SK-N-SH (cell line): ENCODE measurements at regions not wholly inside any gene's neighbourhood (a gene's known extent, or its start where the extent isn't known, plus 50 kb on each side); places are given as distances from the start of the nearest gene placed in this dataset.

Experiments used
- CTCF ChIA-PET: fragments of 300-600, 350-600 bp; formaldehyde crosslinking; extraction: SDS; loops from one replicate; lab custom pipeline; 2021; lab: Yijun Ruan, JAX
- POLR2A ChIA-PET: fragments of 350-600 bp; sonication (Branson Sonifier 250); formaldehyde crosslinking; extraction: SDS; loops from one replicate; lab custom pipeline; 2020; ENCODE audit warnings: antibody characterized with exemption, inconsistent platforms; lab: Yijun Ruan, JAX
- DNase-seq: peaks from one replicate; pipeline ENCODE4 v3.0.0; 2012
- H2AFZ ChIP-seq: fragments of 200-600 bp; sonication (generic); 2 replicates; pipeline ENCODE4 v1.8.1; 2016; ENCODE audit warnings: antibody characterized with exemption, mild to moderate bottlenecking, low read depth
- H3F3A ChIP-seq: fragments of 200-600 bp; sonication (generic); replicated peaks from 2 replicates; pipeline ENCODE3; 2016; ENCODE audit warnings: antibody characterized with exemption, mild to moderate bottlenecking; ENCODE audit not compliant: insufficient read depth
- H3K27ac ChIP-seq, 2 experiments: fragments of 200-500 bp in 1 of 2; fragments of 200-600 bp in 1 of 2; sonication (Bioruptor generic) in 1 of 2; sonication (generic), shearing (Covaris generic) in 1 of 2; 2 replicates each; pipeline versions ENCODE4 v1.5.1 to v1.6.1; 2014 to 2016; ENCODE audit warnings: low read depth in 2 of 2, inconsistent platforms in 1 of 2, low read length in 1 of 2, mild to moderate bottlenecking in 1 of 2, mixed read lengths in 1 of 2
- H3K27me3 ChIP-seq: fragments of 200-600 bp; sonication (generic), shearing (Covaris generic); 2 replicates; pipeline ENCODE4 v1.6.1; 2016; ENCODE audit warnings: mixed run types; ENCODE audit not compliant: insufficient read depth
- H3K36me3 ChIP-seq, 2 experiments: fragments of 200-500 bp in 1 of 2; fragments of 200-600 bp in 1 of 2; sonication (Bioruptor generic) in 1 of 2; sonication (generic) in 1 of 2; replicated peaks in 1 of 2; 2 replicates each; pipeline versions ENCODE3 to v1.5.1; 2014 to 2016; ENCODE audit warnings: low read length in 1 of 2, mild to moderate bottlenecking in 1 of 2; ENCODE audit not compliant: insufficient read depth in 2 of 2, control insufficient read depth in 1 of 2
- H3K4me1 ChIP-seq, 2 experiments: fragments of 200-500 bp in 1 of 2; fragments of 200-600 bp in 1 of 2; sonication (Bioruptor generic) in 1 of 2; sonication (generic), shearing (Covaris generic) in 1 of 2; 2 replicates each; pipeline versions ENCODE4 v1.5.1 to v1.6.1; 2014 to 2016; ENCODE audit warnings: low read depth in 1 of 2, low read length in 1 of 2, mixed run types in 1 of 2; ENCODE audit not compliant: insufficient read depth in 2 of 2, control insufficient read depth in 1 of 2
- H3K4me2 ChIP-seq: fragments of 200-600 bp; sonication (generic), shearing (Covaris generic); 2 replicates; pipeline ENCODE4 v1.6.1; 2017; ENCODE audit warnings: mixed run types
- H3K4me3 ChIP-seq, 2 experiments: fragments of 200-500 bp in 1 of 2; fragments of 200-600 bp in 1 of 2; sonication (Bioruptor generic) in 1 of 2; sonication (generic), shearing (Covaris generic) in 1 of 2; 2 replicates each; pipeline versions ENCODE4 v1.5.1 to v1.8.1; 2014 to 2016; ENCODE audit warnings: low read depth in 2 of 2, inconsistent platforms in 1 of 2, low read length in 1 of 2, mild to moderate bottlenecking in 1 of 2, mixed read lengths in 1 of 2, moderate library complexity in 1 of 2
- H3K79me2 ChIP-seq: fragments of 200-600 bp; sonication (generic); 2 replicates; pipeline ENCODE4 v1.8.1; 2017; ENCODE audit warnings: mild to moderate bottlenecking; ENCODE audit not compliant: insufficient read depth
- H3K9ac ChIP-seq: fragments of 200-600 bp; sonication (generic); 2 replicates; pipeline ENCODE4 v1.6.1; 2017; ENCODE audit warnings: mixed run types
- H3K9me2 ChIP-seq: fragments of 200-600 bp; sonication (generic); 2 replicates; pipeline ENCODE4 v1.6.1; 2017; ENCODE audit warnings: mixed run types
- H3K9me3 ChIP-seq: fragments of 200-600 bp; sonication (generic); 2 replicates; pipeline ENCODE4 v1.6.1; 2017; ENCODE audit warnings: mixed run types, mild to moderate bottlenecking, moderate library complexity
- H4K20me1 ChIP-seq: fragments of 200-600 bp; sonication (generic); 2 replicates; pipeline ENCODE4 v1.6.1; 2017; ENCODE audit warnings: mild to moderate bottlenecking, mixed run types; ENCODE audit not compliant: insufficient read depth
- CHD2 ChIP-seq: fragments of 150-350 bp; IDR thresholded peaks from 2 replicates; pipeline ENCODE4 v1.6.1; 2018; ENCODE audit warnings: low read length; ENCODE audit not compliant: partially characterized antibody
- EZH2phosphoT487 ChIP-seq: fragments of 200-600 bp; sonication (generic); IDR thresholded peaks from 2 replicates; pipeline ENCODE4 v1.6.1; 2017; ENCODE audit warnings: low read depth, mixed run types, mild to moderate bottlenecking, antibody characterized with exemption, moderate library complexity, borderline replicate concordance
- FOSL2 ChIP-seq: IDR thresholded peaks from 2 replicates; pipeline ENCODE4 v1.4.0; 2012; ENCODE audit warnings: low read depth, mild to moderate bottlenecking, moderate library complexity, borderline replicate concordance
- FOXM1 ChIP-seq: IDR thresholded peaks from 2 replicates; pipeline ENCODE4 v1.4.0; 2012; ENCODE audit warnings: low read depth, mild to moderate bottlenecking
- GABPA ChIP-seq: IDR thresholded peaks from 2 replicates; pipeline ENCODE4 v1.4.0; 2012; ENCODE audit warnings: low read depth, mild to moderate bottlenecking
- IRF3 ChIP-seq: fragments of 150-350 bp; IDR thresholded peaks from 2 replicates; pipeline ENCODE4 v1.6.1; 2016; ENCODE audit warnings: mild to moderate bottlenecking, low read depth, low read length
- JUND ChIP-seq: IDR thresholded peaks from 2 replicates; pipeline ENCODE4 v1.4.0; 2012
- MXI1 ChIP-seq: IDR thresholded peaks from 2 replicates; pipeline ENCODE4 v1.6.1; 2012; ENCODE audit warnings: mild to moderate bottlenecking, low read depth, low read length, improper control_type of control experiment
- NFIC ChIP-seq: IDR thresholded peaks from 2 replicates; pipeline ENCODE4 v1.4.0; 2012; ENCODE audit warnings: borderline replicate concordance
- RAD21 ChIP-seq: IDR thresholded peaks from 2 replicates; pipeline ENCODE4 v1.6.1; 2012; ENCODE audit warnings: mild to moderate bottlenecking, low read length
- RCOR1 ChIP-seq: fragments of 150-350 bp; IDR thresholded peaks from 2 replicates; pipeline ENCODE4 v1.6.1; 2017; ENCODE audit warnings: antibody characterized with exemption, low read length
- RFX5 ChIP-seq: IDR thresholded peaks from 2 replicates; pipeline ENCODE4 v1.6.1; 2012; ENCODE audit warnings: mild to moderate bottlenecking, improper control_type of control experiment, low read length
- SIN3A ChIP-seq: IDR thresholded peaks from 2 replicates; pipeline ENCODE4 v1.6.1; 2012; ENCODE audit warnings: low read depth, mild to moderate bottlenecking, low read length, moderate library complexity, borderline replicate concordance
- TAF1 ChIP-seq: IDR thresholded peaks from 2 replicates; pipeline ENCODE4 v1.6.1; 2012; ENCODE audit warnings: low read depth, mild to moderate bottlenecking, low read length, moderate library complexity, borderline replicate concordance
- TCF12 ChIP-seq: IDR thresholded peaks from 2 replicates; pipeline ENCODE4 v1.4.0; 2012
- WGBS: methylation state at CpG from one replicate; pipeline ENCODE4 v1.1.6; 2017; ENCODE audit warnings: low lambda C conversion rate; 5-methylcytosine and 5-hydroxymethylcytosine counted together
- TF ChIP-seq, protein P1 (sequence below): fragments of 200-600 bp; sonication (generic); IDR thresholded peaks from 2 replicates; pipeline ENCODE4 v1.6.1; 2017; ENCODE audit warnings: antibody characterized with exemption, mild to moderate bottlenecking, moderate library complexity
- TF ChIP-seq, protein P2 (sequence below): fragments of 150-350 bp; IDR thresholded peaks from 2 replicates; pipeline ENCODE4 v1.6.1; 2017; ENCODE audit warnings: antibody characterized with exemption, low read length, low read depth, borderline replicate concordance
- TF ChIP-seq, protein P3 (sequence below): IDR thresholded peaks from 2 replicates; pipeline ENCODE4 v1.4.0; 2012; ENCODE audit warnings: low read depth, borderline replicate concordance
- TF ChIP-seq, protein P4 (sequence below): IDR thresholded peaks from 2 replicates; pipeline ENCODE4; 2012

- H3K4me1 ChIP-seq: peaks cover 0 to 8% of the 10 kb centered on the region in 2 experiments; a peak in 1 of 4 replicates
- no peaks in the 10 kb centered on the region for H3F3A ChIP-seq
- no peaks in the 10 kb centered on the region for H3K36me3 ChIP-seq
- peaks cover 5% of the 10 kb centered on the region; the same call in 1 of the 2 replicates for H3K27me3 ChIP-seq
- WGBS: 68% methylated on average over 6 of the region's 6 CpGs
- no peaks in the 10 kb centered on the region for H3K79me2 ChIP-seq
- H3K9ac ChIP-seq: no peak overlapping the region
- no peaks in the 10 kb centered on the region for H3K9me3 ChIP-seq
- ChIA-PET POLR2A (interaction anchor here (0.6 kb wide), 1 partner anchor 79 kb away, joined by 3 read pairs; no protein-coding TSS in a partner anchor), CTCF (interaction anchor here (1.2 kb wide), 1 partner anchor 84 kb away, joined by 3 read pairs; no protein-coding TSS in a partner anchor)
- H3K4me2 ChIP-seq: no peak overlapping the region
- no peak overlapping the region for H3K4me3 ChIP-seq
- DNase-seq: no peak
- no peaks in the 10 kb centered on the region for H3K9me2 ChIP-seq
- TF ChIP-seq EZH2phosphoT487 (no peak), RCOR1 (no peak), RFX5 (no peak), MXI1 (no peak), FOSL2 (no peak), JUND (no peak), TAF1 (no peak), TCF12 (no peak), NFIC (no peak), IRF3 (no peak), SIN3A (no peak), RAD21 (no peak), GABPA (no peak), FOXM1 (no peak), CHD2 (no peak)
- TF ChIP-seq, protein P1, sequence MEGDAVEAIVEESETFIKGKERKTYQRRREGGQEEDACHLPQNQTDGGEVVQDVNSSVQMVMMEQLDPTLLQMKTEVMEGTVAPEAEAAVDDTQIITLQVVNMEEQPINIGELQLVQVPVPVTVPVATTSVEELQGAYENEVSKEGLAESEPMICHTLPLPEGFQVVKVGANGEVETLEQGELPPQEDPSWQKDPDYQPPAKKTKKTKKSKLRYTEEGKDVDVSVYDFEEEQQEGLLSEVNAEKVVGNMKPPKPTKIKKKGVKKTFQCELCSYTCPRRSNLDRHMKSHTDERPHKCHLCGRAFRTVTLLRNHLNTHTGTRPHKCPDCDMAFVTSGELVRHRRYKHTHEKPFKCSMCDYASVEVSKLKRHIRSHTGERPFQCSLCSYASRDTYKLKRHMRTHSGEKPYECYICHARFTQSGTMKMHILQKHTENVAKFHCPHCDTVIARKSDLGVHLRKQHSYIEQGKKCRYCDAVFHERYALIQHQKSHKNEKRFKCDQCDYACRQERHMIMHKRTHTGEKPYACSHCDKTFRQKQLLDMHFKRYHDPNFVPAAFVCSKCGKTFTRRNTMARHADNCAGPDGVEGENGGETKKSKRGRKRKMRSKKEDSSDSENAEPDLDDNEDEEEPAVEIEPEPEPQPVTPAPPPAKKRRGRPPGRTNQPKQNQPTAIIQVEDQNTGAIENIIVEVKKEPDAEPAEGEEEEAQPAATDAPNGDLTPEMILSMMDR: no peak
- TF ChIP-seq, protein P2, sequence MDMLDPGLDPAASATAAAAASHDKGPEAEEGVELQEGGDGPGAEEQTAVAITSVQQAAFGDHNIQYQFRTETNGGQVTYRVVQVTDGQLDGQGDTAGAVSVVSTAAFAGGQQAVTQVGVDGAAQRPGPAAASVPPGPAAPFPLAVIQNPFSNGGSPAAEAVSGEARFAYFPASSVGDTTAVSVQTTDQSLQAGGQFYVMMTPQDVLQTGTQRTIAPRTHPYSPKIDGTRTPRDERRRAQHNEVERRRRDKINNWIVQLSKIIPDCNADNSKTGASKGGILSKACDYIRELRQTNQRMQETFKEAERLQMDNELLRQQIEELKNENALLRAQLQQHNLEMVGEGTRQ: no peak
- TF ChIP-seq, protein P3, sequence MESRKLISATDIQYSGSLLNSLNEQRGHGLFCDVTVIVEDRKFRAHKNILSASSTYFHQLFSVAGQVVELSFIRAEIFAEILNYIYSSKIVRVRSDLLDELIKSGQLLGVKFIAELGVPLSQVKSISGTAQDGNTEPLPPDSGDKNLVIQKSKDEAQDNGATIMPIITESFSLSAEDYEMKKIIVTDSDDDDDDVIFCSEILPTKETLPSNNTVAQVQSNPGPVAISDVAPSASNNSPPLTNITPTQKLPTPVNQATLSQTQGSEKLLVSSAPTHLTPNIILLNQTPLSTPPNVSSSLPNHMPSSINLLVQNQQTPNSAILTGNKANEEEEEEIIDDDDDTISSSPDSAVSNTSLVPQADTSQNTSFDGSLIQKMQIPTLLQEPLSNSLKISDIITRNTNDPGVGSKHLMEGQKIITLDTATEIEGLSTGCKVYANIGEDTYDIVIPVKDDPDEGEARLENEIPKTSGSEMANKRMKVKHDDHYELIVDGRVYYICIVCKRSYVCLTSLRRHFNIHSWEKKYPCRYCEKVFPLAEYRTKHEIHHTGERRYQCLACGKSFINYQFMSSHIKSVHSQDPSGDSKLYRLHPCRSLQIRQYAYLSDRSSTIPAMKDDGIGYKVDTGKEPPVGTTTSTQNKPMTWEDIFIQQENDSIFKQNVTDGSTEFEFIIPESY: no peak
- TF ChIP-seq, protein P4, sequence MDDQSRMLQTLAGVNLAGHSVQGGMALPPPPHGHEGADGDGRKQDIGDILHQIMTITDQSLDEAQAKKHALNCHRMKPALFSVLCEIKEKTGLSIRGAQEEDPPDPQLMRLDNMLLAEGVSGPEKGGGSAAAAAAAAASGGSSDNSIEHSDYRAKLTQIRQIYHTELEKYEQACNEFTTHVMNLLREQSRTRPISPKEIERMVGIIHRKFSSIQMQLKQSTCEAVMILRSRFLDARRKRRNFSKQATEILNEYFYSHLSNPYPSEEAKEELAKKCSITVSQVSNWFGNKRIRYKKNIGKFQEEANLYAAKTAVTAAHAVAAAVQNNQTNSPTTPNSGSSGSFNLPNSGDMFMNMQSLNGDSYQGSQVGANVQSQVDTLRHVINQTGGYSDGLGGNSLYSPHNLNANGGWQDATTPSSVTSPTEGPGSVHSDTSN: no peak
- no peak overlapping the region for H2AFZ ChIP-seq
- no peaks in the 10 kb centered on the region for H4K20me1 ChIP-seq
- H3K27ac ChIP-seq: no peak overlapping the region
Measured at GRCh38 chr14:90461425-90461824, 64.6 kb downstream of the CALM1 start.
